Osteoblast (primary cell): ENCODE measurements at regions not wholly inside any gene's neighbourhood (a gene's known extent, or its start where the extent isn't known, plus 50 kb on each side); places are given as distances from the start of the nearest gene placed in this dataset.

Experiments used
- DNase-seq: peaks from one replicate; pipeline ENCODE4 v3.0.0; 2011; ENCODE audit warnings: low spot score, mixed read lengths; ENCODE audit not compliant: insufficient read length; ENCODE audit errors: missing footprints
- H2AFZ ChIP-seq: 2 replicates; pipeline ENCODE4 v1.6.0; 2011; ENCODE audit warnings: mild to moderate bottlenecking, low read length
- H3K27ac ChIP-seq: 2 replicates; pipeline ENCODE4 v1.5.1; 2011; ENCODE audit warnings: mild to moderate bottlenecking, low read depth, low read length, moderate library complexity
- H3K27me3 ChIP-seq: 2 replicates; pipeline ENCODE4 v1.6.0; 2012; ENCODE audit warnings: mild to moderate bottlenecking, control low read depth, inconsistent platforms, low read length, moderate library complexity; ENCODE audit not compliant: insufficient read depth
- H3K36me3 ChIP-seq: 2 replicates; pipeline ENCODE4 v1.5.1; 2011; ENCODE audit warnings: mild to moderate bottlenecking, low read length, control low read depth, moderate library complexity; ENCODE audit not compliant: insufficient read depth
- H3K4me1 ChIP-seq: 2 replicates; pipeline ENCODE4 v1.5.1; 2011; ENCODE audit warnings: mild to moderate bottlenecking, low read length, control low read depth, moderate library complexity; ENCODE audit not compliant: insufficient read depth
- H3K4me2 ChIP-seq: 2 replicates; pipeline ENCODE4 v1.6.0; 2011; ENCODE audit warnings: mild to moderate bottlenecking, low read length; ENCODE audit not compliant: insufficient read depth
- H3K4me3 ChIP-seq: fragments of 200-600 bp; sonication (generic); 3 replicates; pipeline ENCODE4 v1.5.1; 2012; ENCODE audit warnings: mild to moderate bottlenecking, low read length, inconsistent platforms; ENCODE audit not compliant: insufficient read depth
- H3K79me2 ChIP-seq: 2 replicates; pipeline ENCODE4 v1.6.0; 2012; ENCODE audit warnings: mild to moderate bottlenecking, low read length, control low read depth, inconsistent platforms; ENCODE audit not compliant: insufficient read depth
- H3K9me3 ChIP-seq: 2 replicates; pipeline ENCODE4 v1.5.1; 2011; ENCODE audit warnings: low read depth, low read length, control low read depth
- H4K20me1 ChIP-seq: 2 replicates; pipeline ENCODE4 v1.6.0; 2012; ENCODE audit warnings: mild to moderate bottlenecking, low read length, control low read depth; ENCODE audit not compliant: insufficient read depth
- CTCF ChIP-seq: IDR thresholded peaks from 2 replicates; pipeline ENCODE4 v1.5.1; 2011; ENCODE audit warnings: mild to moderate bottlenecking, low read depth, low read length, moderate library complexity; ENCODE audit errors: extremely low read depth

GRCh38 chr3:39751286-39751685, 58.1 kb upstream of the MYRIP start:
- DNase-seq = no peak
- Histone ChIP-seq H3K9me3 (no peaks in the 10 kb centered on the region), H3K36me3 (no peaks in the 10 kb centered on the region), H3K27ac (no peak overlapping the region), H3K79me2 (no peaks in the 10 kb centered on the region), H3K4me3 (no peak overlapping the region), H3K4me2 (no peak overlapping the region), H3K27me3 (no peaks in the 10 kb centered on the region), H4K20me1 (no peaks in the 10 kb centered on the region), H3K4me1 (no peaks in the 10 kb centered on the region), H2AFZ (no peak overlapping the region)
- no peak for TF ChIP-seq CTCF

DNA sequence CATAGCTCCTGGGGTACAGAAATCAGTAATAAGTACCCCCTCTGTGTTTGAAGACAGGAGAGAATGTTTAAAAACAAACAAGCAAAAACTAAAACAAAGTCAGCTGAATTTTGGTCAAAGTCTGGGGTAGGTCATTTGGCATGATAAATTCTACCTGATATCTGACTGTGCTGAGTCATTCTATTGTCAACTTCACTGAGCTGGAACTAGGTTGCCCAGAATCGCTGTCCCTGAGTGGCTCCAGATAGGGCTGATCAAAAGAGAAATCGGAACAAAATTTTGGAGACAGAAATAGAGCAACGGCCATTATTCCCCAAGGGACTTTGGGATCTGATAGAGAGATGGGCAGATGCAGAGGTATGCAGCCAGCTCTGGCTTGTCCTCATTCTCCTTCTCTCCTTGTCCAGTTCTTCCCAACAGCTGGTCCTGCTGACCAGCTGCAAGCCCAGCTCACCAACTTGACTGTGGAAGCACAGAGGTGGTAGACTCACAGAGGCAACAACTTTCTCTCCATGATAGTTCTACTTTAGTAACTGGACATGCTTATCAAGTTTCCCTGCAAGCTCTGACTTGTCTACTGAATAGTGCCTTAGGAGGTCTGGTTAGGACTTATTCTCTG, 57.3 kb upstream of the MYRIP start:
- no peak for DNase-seq
- no peak for TF ChIP-seq CTCF
- H3K27ac ChIP-seq = no peak overlapping the region
- no peak overlapping the region for H3K4me2 ChIP-seq
- H3K9me3 ChIP-seq = no peaks in the 10 kb centered on the region
- no peaks in the 10 kb centered on the region for H3K4me1 ChIP-seq
- H3K79me2 ChIP-seq = no peaks in the 10 kb centered on the region
- no peak overlapping the region for H3K4me3 ChIP-seq
- no peaks in the 10 kb centered on the region for H3K27me3 ChIP-seq
- no peaks in the 10 kb centered on the region for H4K20me1 ChIP-seq
- no peak overlapping the region for H2AFZ ChIP-seq
- no peaks in the 10 kb centered on the region for H3K36me3 ChIP-seq

DNA sequence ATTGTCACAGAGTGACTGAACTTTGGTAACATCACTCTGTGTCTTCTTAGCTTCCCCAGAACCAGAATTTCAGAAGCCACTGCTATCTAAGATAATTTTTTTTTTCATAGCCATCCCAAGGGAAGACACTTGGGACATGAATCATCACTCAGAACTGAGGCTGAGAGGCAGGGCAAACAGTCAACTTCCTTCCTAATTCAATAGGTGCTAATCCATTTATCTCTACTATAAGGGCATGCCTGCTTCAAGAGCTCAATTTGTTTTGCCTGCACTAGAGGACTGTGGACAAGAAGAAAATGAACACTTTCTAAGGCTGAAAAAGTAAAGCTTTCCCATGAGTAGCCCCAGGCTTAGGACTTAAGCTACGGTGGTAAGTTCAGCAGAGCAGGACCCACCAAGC, 56.7 kb upstream of the MYRIP start:
- Histone ChIP-seq H3K27ac (no peak overlapping the region), H3K79me2 (no peaks in the 10 kb centered on the region), H3K4me2 (no peak overlapping the region), H3K27me3 (no peaks in the 10 kb centered on the region), H4K20me1 (no peaks in the 10 kb centered on the region), H3K4me1 (no peaks in the 10 kb centered on the region), H2AFZ (no peak overlapping the region), H3K36me3 (no peaks in the 10 kb centered on the region), H3K9me3 (no peaks in the 10 kb centered on the region), H3K4me3 (no peak overlapping the region)
- no peak for DNase-seq
- TF ChIP-seq CTCF = no peak

DNA sequence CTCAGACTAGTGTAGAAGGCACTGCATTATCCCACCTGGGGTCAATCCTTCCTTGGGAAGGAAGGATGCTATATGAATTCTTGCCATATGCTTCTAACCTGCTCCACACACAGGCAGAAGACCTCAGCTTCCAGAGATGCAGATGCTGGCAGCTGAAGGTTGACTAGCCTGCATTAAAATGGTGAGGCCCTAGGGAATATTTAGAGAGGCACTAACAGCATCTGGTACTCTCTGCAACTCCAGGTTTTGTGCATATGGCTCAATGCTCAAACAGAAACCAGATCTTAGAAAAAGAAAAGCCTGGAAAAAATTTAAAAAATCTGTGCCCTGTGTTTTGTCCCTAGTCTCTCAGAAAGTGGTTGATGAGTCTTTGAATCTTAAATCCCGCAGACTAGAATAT, 56.0 kb upstream of the MYRIP start:
- no peaks in the 10 kb centered on the region for H3K79me2 ChIP-seq
- H2AFZ ChIP-seq = no peak overlapping the region
- H3K9me3 ChIP-seq = no peaks in the 10 kb centered on the region
- H3K4me1 ChIP-seq = no peaks in the 10 kb centered on the region
- no peak for TF ChIP-seq CTCF
- no peak overlapping the region for H3K4me2 ChIP-seq
- no peaks in the 10 kb centered on the region for H3K36me3 ChIP-seq
- H3K27ac ChIP-seq = no peak overlapping the region
- no peaks in the 10 kb centered on the region for H3K27me3 ChIP-seq
- no peaks in the 10 kb centered on the region for H4K20me1 ChIP-seq
- no peak for DNase-seq
- no peak overlapping the region for H3K4me3 ChIP-seq
